ENCODE measurements at regions not wholly inside any gene's neighbourhood (a gene's known extent, or its start where the extent isn't known, plus 50 kb on each side); places are given as distances from the start of the nearest gene placed in this dataset.

DNA sequence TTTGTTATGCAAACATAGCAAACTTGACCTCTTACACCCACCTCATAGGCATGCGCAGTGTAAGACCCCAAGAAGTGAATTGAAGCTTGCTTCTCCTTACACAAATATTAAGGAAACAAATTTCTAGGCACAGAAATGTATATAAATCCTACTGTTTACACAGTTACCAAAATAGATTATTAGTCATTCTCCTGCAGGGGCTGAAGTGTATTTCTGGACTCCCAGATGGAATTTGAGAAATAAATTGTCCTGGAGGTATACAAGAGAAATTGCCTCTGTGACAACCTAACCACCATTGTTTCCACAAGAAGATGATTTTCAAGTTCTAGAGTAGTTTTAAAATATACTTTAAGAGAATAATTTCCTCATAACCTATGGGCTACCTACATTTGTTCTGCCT is 656.0 kb upstream of the MDGA2 start:
- H3K4me1 ChIP-seq = peaks cover 0 to 19% (median 2%) of the 10 kb centered on the region in 4 donors
- TF ChIP-seq POLR2A (IDR thresholded peaks at IDR 0.05) = no peak
- no peak overlapping the region for H3K27ac ChIP-seq
- 45% methylated on average over 1 of the region's 1 CpG for WGBS (ENCODE audit: insufficient coverage, low coverage, low lambda C conversion rate, missing lambda C conversion rate)
- no peak overlapping the region for H3K4me3 ChIP-seq
- DNase-seq = no peak
- peak in 1 of 4 donors; percentile 53 for ATAC-seq
- no peaks in the 10 kb centered on the region for H3K36me3 ChIP-seq
- intact Hi-C loops (cut with DNase I) = no loop called here
- H3K27me3 ChIP-seq = no peaks in the 10 kb centered on the region
- H3K9me3 ChIP-seq = no peaks in the 10 kb centered on the region

DNA sequence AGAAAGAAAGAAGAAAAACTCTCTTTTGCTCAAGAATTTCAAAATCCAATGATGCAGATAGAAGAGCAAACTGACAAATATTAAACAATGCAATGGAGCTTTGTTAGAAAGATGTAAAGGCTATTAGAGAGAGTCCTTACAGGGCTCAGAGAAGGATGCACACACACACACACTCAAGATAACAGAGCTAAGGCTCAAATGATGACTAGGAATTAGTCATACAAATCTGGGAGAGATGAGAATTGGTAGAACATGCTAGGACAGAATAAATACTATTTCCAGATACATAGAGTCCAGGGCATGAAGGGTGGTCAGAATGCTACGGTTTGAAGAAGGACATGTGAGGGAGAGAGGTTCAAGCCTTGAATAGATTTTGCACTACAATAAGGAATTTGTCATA is 650.1 kb upstream of the MDGA2 start:
- DNase-seq (no peak), ATAC-seq (no peak)
- no peaks in the 10 kb centered on the region for H3K27me3 ChIP-seq
- intact Hi-C loops (cut with DNase I) = no loop called here
- no peak for TF ChIP-seq POLR2A (IDR thresholded peaks at IDR 0.05)
- TF ChIP-seq, protein P1, sequence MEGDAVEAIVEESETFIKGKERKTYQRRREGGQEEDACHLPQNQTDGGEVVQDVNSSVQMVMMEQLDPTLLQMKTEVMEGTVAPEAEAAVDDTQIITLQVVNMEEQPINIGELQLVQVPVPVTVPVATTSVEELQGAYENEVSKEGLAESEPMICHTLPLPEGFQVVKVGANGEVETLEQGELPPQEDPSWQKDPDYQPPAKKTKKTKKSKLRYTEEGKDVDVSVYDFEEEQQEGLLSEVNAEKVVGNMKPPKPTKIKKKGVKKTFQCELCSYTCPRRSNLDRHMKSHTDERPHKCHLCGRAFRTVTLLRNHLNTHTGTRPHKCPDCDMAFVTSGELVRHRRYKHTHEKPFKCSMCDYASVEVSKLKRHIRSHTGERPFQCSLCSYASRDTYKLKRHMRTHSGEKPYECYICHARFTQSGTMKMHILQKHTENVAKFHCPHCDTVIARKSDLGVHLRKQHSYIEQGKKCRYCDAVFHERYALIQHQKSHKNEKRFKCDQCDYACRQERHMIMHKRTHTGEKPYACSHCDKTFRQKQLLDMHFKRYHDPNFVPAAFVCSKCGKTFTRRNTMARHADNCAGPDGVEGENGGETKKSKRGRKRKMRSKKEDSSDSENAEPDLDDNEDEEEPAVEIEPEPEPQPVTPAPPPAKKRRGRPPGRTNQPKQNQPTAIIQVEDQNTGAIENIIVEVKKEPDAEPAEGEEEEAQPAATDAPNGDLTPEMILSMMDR (IDR thresholded peaks at IDR 0.05) = no peak
- H3K27ac ChIP-seq = no peak overlapping the region
- WGBS (ENCODE audit: insufficient coverage, low coverage, low lambda C conversion rate, missing lambda C conversion rate) = 82% methylated on average over 1 of the region's 1 CpG
- no peaks in the 10 kb centered on the region for H3K4me1 ChIP-seq
- H3K4me3 ChIP-seq = no peak overlapping the region
- no peaks in the 10 kb centered on the region for H3K9me3 ChIP-seq
- no peaks in the 10 kb centered on the region for H3K36me3 ChIP-seq

DNA sequence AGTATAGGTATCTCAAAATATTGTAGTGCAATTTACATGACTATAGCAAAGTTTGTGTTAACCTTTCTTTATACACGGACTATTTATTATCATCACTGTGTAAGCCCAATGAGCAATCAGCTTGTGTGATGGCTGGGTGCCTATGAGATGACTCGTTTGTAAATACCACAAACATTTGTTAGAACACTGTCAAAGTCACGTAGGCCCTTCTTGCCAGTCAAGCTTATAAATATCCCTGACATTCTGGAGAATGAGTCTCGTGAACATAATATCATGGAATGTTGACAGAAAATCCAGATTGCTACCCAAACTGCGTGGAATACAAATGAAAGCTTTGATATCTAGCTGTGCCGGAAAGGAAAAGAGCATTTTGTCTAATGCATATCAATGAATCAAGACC is 648.3 kb upstream of the MDGA2 start:
- WGBS (ENCODE audit: insufficient coverage, low coverage, low lambda C conversion rate, missing lambda C conversion rate) = 48% methylated on average over 6 of the region's 6 CpGs
- Histone ChIP-seq H3K27me3 (no peaks in the 10 kb centered on the region), H3K27ac (no peak overlapping the region), H3K4me3 (no peak overlapping the region), H3K36me3 (no peaks in the 10 kb centered on the region), H3K9me3 (no peaks in the 10 kb centered on the region), H3K4me1 (no peaks in the 10 kb centered on the region)
- ATAC-seq = no peak
- intact Hi-C loops (cut with DNase I) = no loop called here
- no peak for DNase-seq
- TF ChIP-seq POLR2A (IDR thresholded peaks at IDR 0.05) = no peak
- TF ChIP-seq, protein P1 (IDR thresholded peaks at IDR 0.05) = no peak

DNA sequence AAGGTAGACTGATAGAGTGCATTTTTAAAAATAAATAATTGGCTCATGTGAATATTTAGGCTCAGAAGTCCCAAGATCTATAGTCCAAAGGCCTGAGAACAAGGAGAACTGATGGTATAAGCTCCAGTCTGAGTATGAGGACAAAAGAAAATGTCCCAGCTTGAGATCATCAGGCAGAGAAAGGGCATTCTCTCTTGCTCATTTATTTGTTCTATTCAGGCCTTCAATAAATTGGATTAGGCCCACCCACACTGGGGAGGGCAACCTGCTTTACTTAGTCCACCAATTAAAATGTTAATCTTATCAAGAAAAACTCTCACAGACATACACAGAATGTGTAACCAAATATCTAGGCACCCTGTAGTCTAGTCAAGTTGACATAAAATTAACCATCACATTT is 644.4 kb upstream of the MDGA2 start:
- no peak overlapping the region for H3K27ac ChIP-seq
- H3K36me3 ChIP-seq = no peaks in the 10 kb centered on the region
- H3K9me3 ChIP-seq = no peaks in the 10 kb centered on the region
- H3K27me3 ChIP-seq = no peaks in the 10 kb centered on the region
- H3K4me3 ChIP-seq = no peak overlapping the region
- intact Hi-C loops (cut with DNase I) = no loop called here
- DNase-seq (no peak), ATAC-seq (no peak)
- TF ChIP-seq, protein P1 (IDR thresholded peaks at IDR 0.05) = no peak
- TF ChIP-seq POLR2A (IDR thresholded peaks at IDR 0.05) = no peak
- H3K4me1 ChIP-seq = no peaks in the 10 kb centered on the region

DNA sequence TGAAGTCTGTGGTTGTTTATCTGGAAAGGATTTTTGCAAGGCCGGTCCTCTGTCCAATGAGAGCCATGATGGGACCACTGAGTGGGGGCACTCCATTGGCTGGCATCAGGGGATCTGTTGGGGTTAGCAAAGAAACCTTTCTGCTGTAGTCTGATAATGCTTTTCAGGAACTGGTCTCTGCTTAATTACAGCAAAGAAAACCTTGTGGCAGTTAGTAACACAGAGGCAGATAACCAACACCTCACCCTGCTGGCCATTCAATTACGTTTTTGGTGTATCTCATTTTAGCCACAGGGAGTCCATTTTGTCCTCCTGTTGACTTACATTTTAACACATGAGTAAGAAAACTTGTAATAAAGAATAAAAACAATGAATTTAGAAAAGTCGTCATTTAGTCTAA is 629.3 kb upstream of the MDGA2 start:
- no peak for ATAC-seq

More for the DNA sequence above, 629.3 kb upstream of the MDGA2 start:
- 55% methylated on average over 3 of the region's 3 CpGs for WGBS (ENCODE audit: insufficient coverage, low coverage, low lambda C conversion rate, missing lambda C conversion rate)
- Histone ChIP-seq H3K27me3 (no peaks in the 10 kb centered on the region), H3K27ac (no peak overlapping the region), H3K4me1 (no peaks in the 10 kb centered on the region), H3K4me3 (no peak overlapping the region), H3K9me3 (no peaks in the 10 kb centered on the region), H3K36me3 (no peaks in the 10 kb centered on the region)
- no peak for TF ChIP-seq POLR2A (IDR thresholded peaks at IDR 0.05)
- TF ChIP-seq, protein P1 (IDR thresholded peaks at IDR 0.05) = no peak
- no peak for DNase-seq
- intact Hi-C loops (cut with DNase I) = no loop called here
